Choroid plexus epithelial cell (primary cell): ENCODE measurements at regions not wholly inside any gene's neighbourhood (a gene's known extent, or its start where the extent isn't known, plus 50 kb on each side); places are given as distances from the start of the nearest gene placed in this dataset.

Experiments used
- DNase-seq: peaks from one replicate; pipeline ENCODE4 v3.0.0-alpha.2; 2010; ENCODE audit warnings: low read depth
- H3K4me3 ChIP-seq: 2 replicates; pipeline ENCODE4 v1.5.1; 2011; ENCODE audit warnings: low read depth, mild to moderate bottlenecking, control low read depth, low read length, moderate library complexity
- TF ChIP-seq, protein P1 (sequence below): conservative IDR thresholded peaks from 2 replicates; pipeline ENCODE4 v1.5.1; 2011; ENCODE audit warnings: low read depth, mild to moderate bottlenecking, control low read depth, inconsistent platforms, low read length, moderate library complexity

DNA sequence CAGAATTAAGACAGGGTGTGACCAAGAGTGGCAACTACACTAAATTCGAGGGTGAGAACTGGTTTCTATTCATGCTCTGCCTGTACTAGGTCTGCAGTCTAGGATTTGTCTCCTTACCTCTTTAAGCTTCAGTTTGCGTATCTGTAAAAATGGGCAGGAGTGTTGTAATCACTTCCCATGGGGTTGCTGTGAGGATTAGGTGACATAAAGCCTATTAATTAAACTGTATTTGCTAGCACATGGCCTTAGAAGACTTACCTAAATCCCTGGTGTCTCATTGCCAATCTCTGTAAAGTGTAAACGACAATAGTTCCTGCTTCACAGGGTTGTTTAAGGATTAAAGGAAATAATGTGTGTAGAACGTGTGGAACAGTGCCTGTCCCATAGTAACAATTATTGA, 193.6 kb downstream of the DRD1 start:
- TF ChIP-seq, protein P1, sequence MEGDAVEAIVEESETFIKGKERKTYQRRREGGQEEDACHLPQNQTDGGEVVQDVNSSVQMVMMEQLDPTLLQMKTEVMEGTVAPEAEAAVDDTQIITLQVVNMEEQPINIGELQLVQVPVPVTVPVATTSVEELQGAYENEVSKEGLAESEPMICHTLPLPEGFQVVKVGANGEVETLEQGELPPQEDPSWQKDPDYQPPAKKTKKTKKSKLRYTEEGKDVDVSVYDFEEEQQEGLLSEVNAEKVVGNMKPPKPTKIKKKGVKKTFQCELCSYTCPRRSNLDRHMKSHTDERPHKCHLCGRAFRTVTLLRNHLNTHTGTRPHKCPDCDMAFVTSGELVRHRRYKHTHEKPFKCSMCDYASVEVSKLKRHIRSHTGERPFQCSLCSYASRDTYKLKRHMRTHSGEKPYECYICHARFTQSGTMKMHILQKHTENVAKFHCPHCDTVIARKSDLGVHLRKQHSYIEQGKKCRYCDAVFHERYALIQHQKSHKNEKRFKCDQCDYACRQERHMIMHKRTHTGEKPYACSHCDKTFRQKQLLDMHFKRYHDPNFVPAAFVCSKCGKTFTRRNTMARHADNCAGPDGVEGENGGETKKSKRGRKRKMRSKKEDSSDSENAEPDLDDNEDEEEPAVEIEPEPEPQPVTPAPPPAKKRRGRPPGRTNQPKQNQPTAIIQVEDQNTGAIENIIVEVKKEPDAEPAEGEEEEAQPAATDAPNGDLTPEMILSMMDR: no peak
- DNase-seq: no peak
- H3K4me3 ChIP-seq: no peak overlapping the region

DNA sequence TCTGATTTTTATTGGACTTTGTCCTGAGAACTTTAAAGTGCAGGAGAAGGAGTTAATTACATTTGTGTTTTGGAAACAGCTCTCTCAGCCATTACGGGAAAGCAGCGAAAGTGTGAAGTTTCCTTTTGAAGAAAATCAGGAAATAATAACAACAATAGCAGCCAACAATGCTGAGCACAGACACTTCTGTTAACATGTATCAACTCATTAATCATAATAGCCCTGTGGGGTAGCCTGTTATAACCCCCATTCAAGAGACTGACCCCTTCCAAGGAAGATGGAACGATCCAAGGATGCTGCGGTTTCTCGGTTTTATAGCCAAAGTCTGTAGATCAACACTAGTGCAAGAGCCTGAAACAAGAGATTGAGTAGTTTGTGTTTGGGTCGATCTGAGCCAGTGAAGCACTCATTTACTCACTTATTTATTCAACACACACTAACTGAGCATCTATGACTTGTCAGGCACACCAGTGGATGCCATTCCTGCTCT, 195.5 kb downstream of the DRD1 start:
- H3K4me3 ChIP-seq: no peak overlapping the region
- TF ChIP-seq, protein P1: no peak

DNA sequence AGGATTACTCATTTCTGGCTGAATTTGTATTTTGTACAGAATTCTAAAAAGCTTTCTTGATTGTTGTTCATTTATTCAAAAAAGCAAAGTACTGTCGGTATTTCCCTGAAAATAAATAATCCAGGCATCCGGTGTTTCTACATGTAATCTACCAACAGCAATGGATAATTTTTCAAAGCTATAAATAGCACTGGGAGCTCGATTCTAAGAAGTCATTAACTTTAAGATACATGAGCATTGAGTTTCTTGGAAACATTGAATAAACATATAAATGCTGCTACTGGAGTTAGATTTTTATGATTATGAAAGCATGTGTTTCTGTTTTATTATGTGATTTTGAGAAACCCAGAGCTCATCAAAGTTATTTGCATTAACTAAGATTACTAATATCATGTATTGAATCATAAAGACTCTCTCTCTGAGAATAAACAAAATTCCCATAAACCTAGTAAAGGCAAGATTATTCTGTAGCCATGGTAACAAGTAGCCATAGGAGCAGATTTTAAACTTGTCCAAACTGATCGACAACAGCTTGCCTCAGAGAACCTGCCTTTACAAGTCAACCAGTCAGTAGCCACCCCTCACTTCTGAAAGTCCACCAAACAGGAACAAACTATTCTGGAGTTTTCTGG, 197.0 kb downstream of the DRD1 start:
- TF ChIP-seq, protein P1: no peak
- H3K4me3 ChIP-seq: no peak overlapping the region
- DNase-seq: no peak

More for the DNA sequence above, 195.5 kb downstream of the DRD1 start:
- DNase-seq: no peak

DNA sequence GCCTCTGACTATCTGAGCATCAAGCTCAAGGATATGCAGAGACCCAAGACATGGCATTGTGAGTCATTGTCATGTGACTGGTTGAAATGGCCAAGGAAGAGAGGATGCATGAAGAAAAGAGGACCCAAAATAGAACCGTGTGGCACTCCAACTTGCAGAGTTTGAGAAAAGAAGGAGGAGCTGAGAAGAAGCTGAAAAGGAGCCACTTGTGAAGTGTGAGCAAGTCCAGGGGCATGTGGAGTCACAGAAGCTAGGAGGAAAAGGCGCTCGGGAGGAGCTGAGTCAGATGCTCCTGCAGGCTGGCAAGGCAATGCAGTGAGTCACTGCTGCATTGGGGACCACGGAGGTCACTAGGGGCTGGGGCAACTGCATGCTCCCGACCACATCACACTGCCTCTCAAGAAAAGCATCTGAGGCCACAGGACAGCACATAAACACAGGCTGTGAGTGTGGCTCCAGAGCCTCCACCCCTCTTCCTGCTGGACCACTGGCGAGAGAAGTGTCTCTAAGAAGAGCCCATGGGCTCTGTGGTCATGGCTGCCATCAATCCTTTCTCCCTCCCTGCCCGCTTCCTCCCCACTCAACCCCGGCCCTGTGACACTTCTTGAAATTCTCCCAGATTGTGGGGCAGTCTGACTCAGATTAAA, 197.6 kb downstream of the DRD1 start:
- TF ChIP-seq, protein P1: no peak
- no peak overlapping the region for H3K4me3 ChIP-seq
- peak; percentile 62 for DNase-seq

DNA sequence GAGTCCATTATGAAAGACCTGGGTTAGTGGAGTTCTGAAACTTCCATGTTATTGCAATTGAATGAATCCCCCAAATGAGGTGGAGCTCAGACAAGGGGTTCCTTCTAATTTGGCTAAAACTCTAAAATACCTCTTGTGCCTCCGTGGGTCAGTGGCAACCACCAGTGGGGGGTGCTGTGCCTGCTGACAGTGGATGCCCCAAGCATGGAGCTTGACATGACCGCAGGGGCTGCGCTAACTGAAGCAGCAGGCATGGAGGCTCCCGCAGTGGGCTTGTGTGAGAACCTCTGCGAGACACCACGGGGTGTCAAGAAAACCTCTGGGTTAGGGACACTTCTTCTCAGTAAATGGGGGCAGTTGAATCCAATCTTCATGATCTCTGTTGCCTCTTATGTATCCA, 200.5 kb downstream of the DRD1 start:
- no peak for DNase-seq
- TF ChIP-seq, protein P1: no peak
- no peak overlapping the region for H3K4me3 ChIP-seq

DNA sequence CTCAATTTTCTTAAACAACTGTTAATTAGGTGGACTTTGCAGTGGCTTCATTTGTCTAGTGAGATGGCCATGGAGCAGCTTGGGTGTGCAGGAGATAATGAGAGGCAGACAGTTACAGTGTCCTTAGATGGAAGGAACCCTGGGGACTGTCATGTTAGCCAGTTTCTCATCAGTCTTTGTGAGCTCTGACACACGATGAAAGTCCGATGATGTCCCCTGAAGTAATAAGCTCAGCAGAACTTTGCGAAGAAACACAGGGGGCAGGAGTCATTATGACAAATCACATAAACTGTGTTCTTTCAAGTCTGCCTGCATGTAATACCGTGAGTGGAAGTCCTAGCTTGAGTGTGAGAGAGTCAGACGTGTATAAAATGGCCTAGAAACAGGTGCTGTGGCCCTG, 201.8 kb downstream of the DRD1 start:
- no peak for DNase-seq
- TF ChIP-seq, protein P1: no peak
- H3K4me3 ChIP-seq: no peak overlapping the region

DNA sequence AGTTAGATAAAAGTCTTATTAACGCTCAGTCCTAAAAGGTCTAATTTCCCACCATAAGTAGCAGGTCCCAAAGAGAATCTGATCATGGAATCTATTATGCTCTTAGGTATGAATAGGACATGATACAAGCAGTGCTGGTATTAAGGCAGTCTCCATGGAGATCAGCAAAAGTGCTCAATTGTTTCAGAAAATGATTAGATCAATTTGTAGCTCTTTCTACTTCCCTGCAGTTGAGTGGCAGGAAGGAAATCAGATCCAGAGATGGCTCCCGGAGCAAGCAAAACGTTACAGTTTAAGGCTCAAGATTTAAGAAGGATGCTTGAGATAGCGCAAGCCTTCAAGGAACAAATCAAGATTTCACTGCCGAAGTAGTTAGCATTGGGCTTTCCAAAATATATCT, 205.7 kb downstream of the DRD1 start:
- TF ChIP-seq, protein P1: no peak
- H3K4me3 ChIP-seq: no peak overlapping the region
- DNase-seq: no peak
